ENCODE measurements at regions not wholly inside any gene's neighbourhood (a gene's known extent, or its start where the extent isn't known, plus 50 kb on each side); places are given as distances from the start of the nearest gene placed in this dataset.
A peak's percentile ranks its signal among the peaks of the same experiment; 100 is the strongest.

GRCh38 chr3:99016452-99016851 lies 115.0 kb upstream of the DCBLD2 start:
- intact Hi-C loops (cut with DNase I; ENCODE audit: low total_unique reads) = no loop called here
- peaks cover 0 to 25% (median 4%) of the 10 kb centered on the region in 4 donors for H3K4me1 ChIP-seq
- no peak overlapping the region for H3K4me3 ChIP-seq
- no peaks in the 10 kb centered on the region for H3K27me3 ChIP-seq
- no peaks in the 10 kb centered on the region for H3K9me3 ChIP-seq
- TF ChIP-seq CTCF (IDR thresholded peaks at IDR 0.05) = no peak
- DNase-seq = no peak
- H3K27ac ChIP-seq = no peak overlapping the region
- no peaks in the 10 kb centered on the region for H3K36me3 ChIP-seq

GRCh38 chr3:99013777-99014315 lies 112.4 kb upstream of the DCBLD2 start:
- H3K4me3 ChIP-seq = no peak overlapping the region
- no peaks in the 10 kb centered on the region for H3K36me3 ChIP-seq
- no peak for TF ChIP-seq CTCF (IDR thresholded peaks at IDR 0.05)
- H3K9me3 ChIP-seq = no peaks in the 10 kb centered on the region
- peaks cover 0 to 29% (median 4%) of the 10 kb centered on the region in 4 donors for H3K4me1 ChIP-seq
- peak overlapping the region in 1 of 2 donors; percentile 71 for H3K27ac ChIP-seq
- intact Hi-C loops (cut with DNase I; ENCODE audit: low total_unique reads) = no loop called here
- DNase-seq = no peak
- H3K27me3 ChIP-seq = no peaks in the 10 kb centered on the region

GRCh38 chr3:99013077-99013476 lies 111.6 kb upstream of the DCBLD2 start:
- Histone ChIP-seq H3K4me3 (no peak overlapping the region), H3K36me3 (no peaks in the 10 kb centered on the region), H3K27ac (peak overlapping the region in 1 of 2 donors; percentile 71), H3K9me3 (no peaks in the 10 kb centered on the region), H3K4me1 (peaks cover 0 to 29% (median 4%) of the 10 kb centered on the region in 4 donors), H3K27me3 (no peaks in the 10 kb centered on the region)
- intact Hi-C loops (cut with DNase I; ENCODE audit: low total_unique reads) = no loop called here
- DNase-seq = no peak
- no peak for TF ChIP-seq CTCF (IDR thresholded peaks at IDR 0.05)

GRCh38 chr3:99012051-99012450 lies 110.6 kb upstream of the DCBLD2 start:
- H3K4me1 ChIP-seq = peaks cover 0 to 29% (median 4%) of the 10 kb centered on the region in 4 donors
- peak overlapping the region; percentile 19 to 71 for H3K27ac ChIP-seq
- no peak for TF ChIP-seq CTCF (IDR thresholded peaks at IDR 0.05)
- intact Hi-C loops (cut with DNase I; ENCODE audit: low total_unique reads) = no loop called here
- no peaks in the 10 kb centered on the region for H3K27me3 ChIP-seq
- H3K4me3 ChIP-seq = no peak overlapping the region
- no peaks in the 10 kb centered on the region for H3K36me3 ChIP-seq
- H3K9me3 ChIP-seq = no peaks in the 10 kb centered on the region
- DNase-seq = peak; percentile 40 to 82

GRCh38 chr3:99009851-99010250 lies 108.4 kb upstream of the DCBLD2 start:
- H3K4me3 ChIP-seq = no peak overlapping the region
- intact Hi-C loops (cut with DNase I; ENCODE audit: low total_unique reads) = no loop called here
- H3K4me1 ChIP-seq = peaks cover 0 to 29% (median 4%) of the 10 kb centered on the region in 4 donors
- TF ChIP-seq CTCF (IDR thresholded peaks at IDR 0.05) = no peak
- no peak for DNase-seq
- no peaks in the 10 kb centered on the region for H3K9me3 ChIP-seq
- H3K36me3 ChIP-seq = no peaks in the 10 kb centered on the region
- H3K27ac ChIP-seq = no peak overlapping the region
- no peaks in the 10 kb centered on the region for H3K27me3 ChIP-seq

- intact Hi-C loops (cut with DNase I; ENCODE audit: low total_unique reads) = no loop called here
- Histone ChIP-seq H3K27ac (no peak overlapping the region), H3K4me3 (no peak overlapping the region), H3K4me1 (peaks cover 0 to 6% (median under 1%) of the 10 kb centered on the region in 4 donors), H3K36me3 (no peaks in the 10 kb centered on the region), H3K27me3 (no peaks in the 10 kb centered on the region), H3K9me3 (no peaks in the 10 kb centered on the region)
- DNase-seq = no peak
- TF ChIP-seq CTCF (IDR thresholded peaks at IDR 0.05) = no peak
Measured at GRCh38 chr3:99006686-99007085, 105.2 kb upstream of the DCBLD2 start.
